ENCODE measurements at regions not wholly inside any gene's neighbourhood (a gene's known extent, or its start where the extent isn't known, plus 50 kb on each side); places are given as distances from the start of the nearest gene placed in this dataset.

DNA sequence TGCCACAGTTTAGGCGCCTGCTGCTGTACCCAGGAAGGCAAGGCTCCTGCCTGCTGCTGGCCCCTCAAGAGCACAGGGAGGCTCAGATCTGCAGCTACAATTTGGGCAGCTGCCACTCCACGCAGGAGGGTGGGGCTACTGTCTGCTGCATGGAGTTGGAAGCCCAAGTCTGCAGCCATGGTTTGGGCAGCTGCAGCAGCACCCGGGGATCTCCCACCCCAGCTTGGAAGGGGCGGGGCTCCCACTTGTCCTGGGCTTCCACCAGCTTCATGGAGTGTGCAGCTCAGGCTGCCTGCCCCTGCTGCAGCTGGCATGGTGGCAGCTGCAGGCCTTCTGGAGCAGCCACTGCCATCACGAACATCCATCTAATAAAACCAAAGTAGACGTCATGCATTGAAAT is 512.9 kb downstream of the PYDC2 start:
- Histone ChIP-seq H3K4me3 (no peak overlapping the region), H3K9me3 (no peaks in the 10 kb centered on the region), H3K36me3 (ENCODE audit: insufficient read depth in 1 of 2, low read depth in 1 of 2) (no peaks in the 10 kb centered on the region), H3K4me1 (no peaks in the 10 kb centered on the region), H3K27ac (no peak overlapping the region), H3K27me3 (ENCODE audit: insufficient read depth in 3 of 3, low read length in 2 of 3) (no peaks in the 10 kb centered on the region)
- TF ChIP-seq, protein P1, sequence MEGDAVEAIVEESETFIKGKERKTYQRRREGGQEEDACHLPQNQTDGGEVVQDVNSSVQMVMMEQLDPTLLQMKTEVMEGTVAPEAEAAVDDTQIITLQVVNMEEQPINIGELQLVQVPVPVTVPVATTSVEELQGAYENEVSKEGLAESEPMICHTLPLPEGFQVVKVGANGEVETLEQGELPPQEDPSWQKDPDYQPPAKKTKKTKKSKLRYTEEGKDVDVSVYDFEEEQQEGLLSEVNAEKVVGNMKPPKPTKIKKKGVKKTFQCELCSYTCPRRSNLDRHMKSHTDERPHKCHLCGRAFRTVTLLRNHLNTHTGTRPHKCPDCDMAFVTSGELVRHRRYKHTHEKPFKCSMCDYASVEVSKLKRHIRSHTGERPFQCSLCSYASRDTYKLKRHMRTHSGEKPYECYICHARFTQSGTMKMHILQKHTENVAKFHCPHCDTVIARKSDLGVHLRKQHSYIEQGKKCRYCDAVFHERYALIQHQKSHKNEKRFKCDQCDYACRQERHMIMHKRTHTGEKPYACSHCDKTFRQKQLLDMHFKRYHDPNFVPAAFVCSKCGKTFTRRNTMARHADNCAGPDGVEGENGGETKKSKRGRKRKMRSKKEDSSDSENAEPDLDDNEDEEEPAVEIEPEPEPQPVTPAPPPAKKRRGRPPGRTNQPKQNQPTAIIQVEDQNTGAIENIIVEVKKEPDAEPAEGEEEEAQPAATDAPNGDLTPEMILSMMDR (IDR thresholded peaks at IDR 0.05) = no peak
- intact Hi-C loops (cut with DNase I) = no loop called here
- no peak for DNase-seq
- no peak for ATAC-seq
- WGBS, 3 donors = 43 to 45% (median 44%) methylated on average over 6 of the region's 6 CpGs

DNA sequence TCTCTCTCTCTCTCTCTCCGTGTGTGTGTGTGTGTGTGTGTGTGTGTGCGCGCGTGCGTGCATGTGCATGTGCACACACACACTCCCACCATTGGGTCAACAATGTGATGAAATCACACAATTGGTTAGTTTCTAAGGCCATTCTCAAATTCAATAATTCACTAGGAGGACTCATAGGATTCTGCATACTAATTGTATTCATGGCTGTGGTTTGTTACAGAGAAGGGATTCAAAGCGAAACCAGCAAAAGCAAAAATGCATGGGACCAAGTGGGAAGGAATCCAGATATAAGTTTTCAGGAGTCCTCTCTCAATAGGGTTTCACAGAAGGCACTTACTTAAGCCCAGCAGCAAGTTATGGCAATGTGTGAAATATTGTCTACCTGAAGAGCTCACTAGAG is 515.0 kb downstream of the PYDC2 start:
- TF ChIP-seq, protein P1 (IDR thresholded peaks at IDR 0.05) = no peak
- no peak for ATAC-seq
- 72 to 81% (median 77%) methylated on average over 5 to 6 of the region's 6 CpGs for WGBS, 3 donors

DNA sequence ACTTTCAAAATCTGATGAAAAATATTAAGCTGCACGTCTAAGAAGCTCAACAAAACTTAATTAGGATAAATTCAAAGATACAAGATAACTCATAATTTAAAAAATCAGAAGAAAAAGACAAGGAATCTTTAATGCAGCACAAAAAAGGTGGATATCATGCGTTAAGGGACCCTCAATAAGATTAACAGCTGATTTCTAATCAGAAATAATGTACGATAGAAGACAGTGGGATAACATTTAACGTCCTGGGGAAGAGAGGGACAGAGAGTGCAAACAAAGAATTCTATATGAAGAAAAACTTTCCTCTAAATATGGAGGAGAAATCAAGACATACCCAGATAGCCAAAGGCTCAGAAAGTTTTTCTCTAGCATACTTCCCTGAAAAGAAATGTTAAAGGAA is 519.5 kb downstream of the PYDC2 start:
- intact Hi-C loops (cut with DNase I) = no loop called here
- no peak overlapping the region for H3K27ac ChIP-seq
- no peak for DNase-seq
- no peaks in the 10 kb centered on the region for H3K4me1 ChIP-seq
- H3K4me3 ChIP-seq = no peak overlapping the region
- H3K27me3 ChIP-seq (ENCODE audit: insufficient read depth in 3 of 3, low read length in 2 of 3) = no peaks in the 10 kb centered on the region
- no peaks in the 10 kb centered on the region for H3K36me3 ChIP-seq (ENCODE audit: insufficient read depth in 1 of 2, low read depth in 1 of 2)
- ATAC-seq = no peak
- WGBS, 3 donors = 79 to 82% (median 80%) methylated on average over 4 of the region's 4 CpGs
- H3K9me3 ChIP-seq = no peaks in the 10 kb centered on the region
- TF ChIP-seq, protein P1 (IDR thresholded peaks at IDR 0.05) = no peak

More for the DNA sequence above, 515.0 kb downstream of the PYDC2 start:
- no peak for DNase-seq
- Histone ChIP-seq H3K27me3 (ENCODE audit: insufficient read depth in 3 of 3, low read length in 2 of 3) (no peaks in the 10 kb centered on the region), H3K9me3 (no peaks in the 10 kb centered on the region), H3K4me3 (no peak overlapping the region), H3K27ac (no peak overlapping the region), H3K36me3 (ENCODE audit: insufficient read depth in 1 of 2, low read depth in 1 of 2) (no peaks in the 10 kb centered on the region), H3K4me1 (no peaks in the 10 kb centered on the region)
- intact Hi-C loops (cut with DNase I) = no loop called here

DNA sequence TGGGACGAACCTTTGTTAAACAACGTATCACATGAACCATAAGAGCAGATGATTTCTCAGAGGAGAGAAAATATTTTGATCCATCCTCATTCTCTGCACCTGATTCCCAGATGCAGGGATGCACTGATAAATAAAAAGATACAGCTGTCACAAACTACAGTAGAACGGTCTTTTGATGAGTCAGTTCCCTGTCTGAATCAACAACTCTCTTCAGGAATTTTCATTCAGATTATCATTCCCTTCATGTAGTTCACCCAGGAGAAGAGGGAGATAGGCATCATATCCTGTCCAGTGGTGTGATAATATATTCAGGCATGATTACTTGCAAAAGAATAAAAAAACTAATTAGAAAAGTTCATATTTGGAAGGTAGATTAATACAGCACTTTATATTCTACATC is 521.5 kb downstream of the PYDC2 start:
- no peak for DNase-seq
- Histone ChIP-seq H3K4me3 (no peak overlapping the region), H3K27me3 (ENCODE audit: insufficient read depth in 3 of 3, low read length in 2 of 3) (no peaks in the 10 kb centered on the region), H3K9me3 (no peaks in the 10 kb centered on the region), H3K36me3 (ENCODE audit: insufficient read depth in 1 of 2, low read depth in 1 of 2) (no peaks in the 10 kb centered on the region), H3K27ac (no peak overlapping the region), H3K4me1 (no peaks in the 10 kb centered on the region)
- intact Hi-C loops (cut with DNase I) = no loop called here
- no peak for ATAC-seq
- TF ChIP-seq, protein P1 (IDR thresholded peaks at IDR 0.05) = no peak
- 59 to 69% (median 61%) methylated on average over 3 of the region's 3 CpGs for WGBS, 3 donors

DNA sequence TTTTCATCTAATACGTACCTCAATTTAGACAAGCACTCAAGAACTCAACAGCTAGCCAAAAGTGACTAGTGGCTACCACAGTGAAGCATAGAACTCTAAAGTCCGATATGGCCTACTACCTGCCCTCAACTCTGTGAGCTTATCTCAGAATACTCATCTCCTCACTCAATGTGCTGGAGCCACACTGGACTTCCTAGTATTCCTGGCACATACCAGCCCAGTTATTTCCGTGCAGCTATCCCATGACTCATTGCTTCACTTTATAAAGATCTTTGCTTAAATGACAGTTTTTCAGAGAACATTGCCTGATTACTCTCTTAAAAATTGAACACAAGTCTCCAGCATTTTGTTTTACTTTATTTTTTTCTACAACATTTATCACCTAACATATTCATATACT is 524.7 kb downstream of the PYDC2 start:
- no peaks in the 10 kb centered on the region for H3K4me1 ChIP-seq
- DNase-seq (no peak), ATAC-seq (no peak)
- no peaks in the 10 kb centered on the region for H3K9me3 ChIP-seq
- no peaks in the 10 kb centered on the region for H3K27me3 ChIP-seq (ENCODE audit: insufficient read depth in 3 of 3, low read length in 2 of 3)
- H3K27ac ChIP-seq = no peak overlapping the region
- H3K4me3 ChIP-seq = no peak overlapping the region
- 74 to 84% (median 78%) methylated on average over 3 of the region's 3 CpGs for WGBS, 3 donors
- TF ChIP-seq, protein P1 (IDR thresholded peaks at IDR 0.05) = no peak
- H3K36me3 ChIP-seq (ENCODE audit: insufficient read depth in 1 of 2, low read depth in 1 of 2) = no peaks in the 10 kb centered on the region
- intact Hi-C loops (cut with DNase I) = no loop called here
